Mucosa of descending colon (tissue), 3 donors: ENCODE measurements at regions not wholly inside any gene's neighbourhood (a gene's known extent, or its start where the extent isn't known, plus 50 kb on each side); places are given as distances from the start of the nearest gene placed in this dataset.

ENCODE experiments used
- ATAC-seq: fragments of 200-7000 bp; cut with Tn5 transposase; one replicate; pipeline ENCODE4 v1.9.1; 2020; ENCODE audit warnings: mild to moderate bottlenecking, moderate library complexity
- DNase-seq, 3 donors: peaks; one replicate each; pipeline ENCODE4 v3.0.0-alpha.2; 2020
- H3K36me3 ChIP-seq: fragments of 200-600 bp; one replicate; pipeline ENCODE4 v1.8.0; 2021; ENCODE audit warnings: low read depth, mild to moderate bottlenecking
- H3K4me1 ChIP-seq: fragments of 200-600 bp; one replicate; pipeline ENCODE4 v1.8.0; 2021; ENCODE audit warnings: low read depth, mild to moderate bottlenecking
- H3K4me3 ChIP-seq: fragments of 200-600 bp; one replicate; pipeline ENCODE4 v1.8.0; 2021; ENCODE audit warnings: mild to moderate bottlenecking
- H3K9me3 ChIP-seq: fragments of 200-600 bp; one replicate; pipeline ENCODE4 v1.8.0; 2021; ENCODE audit warnings: mild to moderate bottlenecking
- intact Hi-C, 2 donors: fragments of 100-400 bp; cut with DNase I in 1 of 2; cut with micrococcal nuclease in 1 of 2; formaldehyde crosslinking; loops; one replicate each; pipeline versions ENCODE4 v1.11.0 to v1.11.1; 2022; cut with DNase I, micrococcal nuclease
- TF ChIP-seq, protein P1 (sequence below): fragments of 200-600 bp; IDR thresholded peaks from one replicate; pipeline ENCODE4 v1.8.0; 2022; ENCODE audit warnings: antibody characterized with exemption, mild to moderate bottlenecking
- donor health status: DM: no; HTN: no; CAD: no; lungs with moderate emphysema.
- donor health status: DM: no; HTN: no; CAD: no.
- donor health status: DM: no; HTN: yes; CAD: no.

DNA sequence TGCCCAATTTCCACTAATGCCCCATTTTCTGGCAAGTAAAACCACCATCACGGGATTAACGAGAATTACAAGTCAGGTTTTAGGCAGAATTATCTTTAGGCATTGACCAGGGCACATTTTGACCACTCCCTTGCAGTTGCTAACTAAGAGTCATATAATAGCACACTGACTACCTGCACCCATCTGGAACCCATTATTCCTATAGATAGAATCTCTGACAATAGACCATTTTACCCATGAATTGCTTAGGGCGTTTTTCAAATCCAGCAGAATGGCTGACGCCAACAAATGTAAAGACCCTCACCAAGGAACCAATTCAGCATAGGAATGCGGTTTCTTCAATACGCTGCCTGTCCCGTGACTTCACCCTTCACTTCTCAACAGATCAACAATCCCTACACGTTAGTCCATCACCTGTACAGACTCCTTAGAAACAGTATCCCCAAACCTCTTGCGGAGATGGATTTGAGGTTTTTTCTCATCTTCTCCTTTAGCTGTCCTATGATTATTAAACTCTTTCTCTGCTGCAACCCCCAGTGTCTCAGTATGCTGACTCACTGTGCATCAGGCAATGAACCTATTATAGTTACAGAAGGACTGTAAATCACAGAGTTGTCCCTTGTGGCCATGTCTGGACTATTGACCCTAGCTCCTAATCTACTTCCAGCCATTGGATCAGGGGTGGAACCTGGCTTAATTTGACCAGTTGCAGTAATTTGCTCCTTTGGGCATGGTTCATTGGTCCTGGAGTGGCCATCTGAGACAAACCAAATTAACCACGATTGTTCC is 177.3 kb upstream of the PLXNC1 start:
- no peak overlapping the region for H3K4me3 ChIP-seq
- H3K4me1 ChIP-seq, result no peaks in the 10 kb centered on the region
- TF ChIP-seq, protein P1, sequence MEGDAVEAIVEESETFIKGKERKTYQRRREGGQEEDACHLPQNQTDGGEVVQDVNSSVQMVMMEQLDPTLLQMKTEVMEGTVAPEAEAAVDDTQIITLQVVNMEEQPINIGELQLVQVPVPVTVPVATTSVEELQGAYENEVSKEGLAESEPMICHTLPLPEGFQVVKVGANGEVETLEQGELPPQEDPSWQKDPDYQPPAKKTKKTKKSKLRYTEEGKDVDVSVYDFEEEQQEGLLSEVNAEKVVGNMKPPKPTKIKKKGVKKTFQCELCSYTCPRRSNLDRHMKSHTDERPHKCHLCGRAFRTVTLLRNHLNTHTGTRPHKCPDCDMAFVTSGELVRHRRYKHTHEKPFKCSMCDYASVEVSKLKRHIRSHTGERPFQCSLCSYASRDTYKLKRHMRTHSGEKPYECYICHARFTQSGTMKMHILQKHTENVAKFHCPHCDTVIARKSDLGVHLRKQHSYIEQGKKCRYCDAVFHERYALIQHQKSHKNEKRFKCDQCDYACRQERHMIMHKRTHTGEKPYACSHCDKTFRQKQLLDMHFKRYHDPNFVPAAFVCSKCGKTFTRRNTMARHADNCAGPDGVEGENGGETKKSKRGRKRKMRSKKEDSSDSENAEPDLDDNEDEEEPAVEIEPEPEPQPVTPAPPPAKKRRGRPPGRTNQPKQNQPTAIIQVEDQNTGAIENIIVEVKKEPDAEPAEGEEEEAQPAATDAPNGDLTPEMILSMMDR, result no peak
- no peaks in the 10 kb centered on the region for H3K36me3 ChIP-seq
- H3K9me3 ChIP-seq, result no peaks in the 10 kb centered on the region
- DNase-seq, result no peak
- peak; percentile 15 for ATAC-seq
- intact Hi-C loops, result no loop called here

DNA sequence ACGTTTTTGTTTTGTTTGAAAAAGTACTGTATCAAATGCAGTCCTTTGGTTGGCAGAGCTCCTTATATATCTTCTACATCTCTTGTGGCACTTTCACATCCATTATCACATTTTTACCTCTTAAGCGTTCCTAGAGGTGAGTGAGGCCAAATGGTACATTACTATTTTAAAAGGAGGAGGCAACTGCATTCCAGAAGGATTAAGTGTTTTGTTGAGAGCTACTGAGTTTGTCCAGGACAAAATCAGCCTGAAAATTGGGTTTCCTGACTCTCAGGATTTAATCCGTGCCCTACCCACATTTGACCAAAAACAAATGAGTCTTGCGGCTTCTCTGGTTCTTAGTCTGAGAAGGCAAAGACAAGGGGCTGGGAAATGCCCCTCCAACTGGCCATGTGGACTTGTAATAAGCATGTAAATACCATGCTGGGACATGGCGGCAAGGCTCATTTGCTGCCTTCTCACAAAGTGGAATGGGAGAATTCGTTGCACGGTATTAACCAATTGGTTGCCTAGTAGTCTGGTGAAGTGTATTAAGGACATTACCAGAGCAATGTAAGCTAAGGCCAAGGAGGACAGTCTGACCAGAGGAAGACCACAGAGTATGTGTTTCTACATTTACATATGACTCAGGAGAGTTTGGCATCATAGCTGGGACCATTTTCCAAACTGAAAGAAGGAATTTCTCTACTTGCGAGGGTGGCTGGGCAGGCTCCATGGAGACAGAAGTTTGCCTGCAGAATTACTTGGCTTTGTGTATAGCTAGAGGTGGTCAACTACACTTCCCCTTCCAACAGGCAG is 175.8 kb upstream of the PLXNC1 start:
- ATAC-seq (no peak), DNase-seq (no peak)
- intact Hi-C loops, result no loop called here
- no peaks in the 10 kb centered on the region for H3K4me1 ChIP-seq
- TF ChIP-seq, protein P1, result no peak
- H3K36me3 ChIP-seq, result no peaks in the 10 kb centered on the region
- no peaks in the 10 kb centered on the region for H3K9me3 ChIP-seq
- no peak overlapping the region for H3K4me3 ChIP-seq

DNA sequence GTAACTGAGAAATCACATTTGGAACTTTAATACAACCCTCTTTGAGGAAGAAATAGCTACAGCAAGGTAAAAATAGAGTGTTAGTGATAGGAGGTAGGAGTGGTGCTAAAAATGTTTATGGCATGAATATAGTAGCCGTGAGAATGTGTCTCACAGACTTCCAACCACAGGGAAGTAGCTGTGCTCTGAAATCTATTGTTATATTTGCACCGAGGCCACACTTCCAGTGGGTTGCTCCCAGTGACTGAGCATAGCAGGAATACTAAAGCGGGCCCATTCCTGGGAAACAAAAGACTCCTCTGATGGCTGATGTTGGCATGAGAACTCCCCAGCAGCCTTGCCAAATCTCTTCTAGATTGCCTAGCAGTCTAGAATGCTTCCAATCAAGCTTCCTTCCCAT is 174.1 kb upstream of the PLXNC1 start:
- ATAC-seq, result no peak
- H3K36me3 ChIP-seq, result no peaks in the 10 kb centered on the region
- no peak for DNase-seq
- peaks cover 2% of the 10 kb centered on the region for H3K4me1 ChIP-seq
- H3K4me3 ChIP-seq, result no peak overlapping the region
- H3K9me3 ChIP-seq, result no peaks in the 10 kb centered on the region
- TF ChIP-seq, protein P1, result no peak
- intact Hi-C loops, result no loop called here

DNA sequence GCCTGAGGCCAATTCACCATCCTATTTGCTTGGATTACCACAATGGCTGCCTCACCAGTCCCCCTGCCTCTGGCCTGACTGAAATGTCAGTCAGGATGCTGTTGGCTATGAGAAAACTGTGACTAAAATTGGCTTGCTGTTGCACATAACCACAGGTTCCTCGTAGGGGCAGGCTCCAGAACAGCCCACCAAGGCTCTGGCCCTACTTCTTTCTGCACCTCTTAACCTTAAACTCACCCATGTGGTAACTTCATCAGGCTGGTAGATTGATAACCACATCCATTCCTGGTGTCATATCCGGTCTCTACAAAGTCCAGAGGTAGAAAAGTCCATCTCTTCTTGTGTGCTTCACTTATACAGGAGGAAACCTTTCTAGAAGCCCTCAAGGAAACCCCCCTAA is 172.4 kb upstream of the PLXNC1 start:
- peaks cover 4% of the 10 kb centered on the region for H3K4me1 ChIP-seq
- ATAC-seq, result no peak
- intact Hi-C loops, result no loop called here
- H3K9me3 ChIP-seq, result no peaks in the 10 kb centered on the region
- TF ChIP-seq, protein P1, result no peak
- no peaks in the 10 kb centered on the region for H3K36me3 ChIP-seq
- no peak overlapping the region for H3K4me3 ChIP-seq
- DNase-seq, result no peak

DNA sequence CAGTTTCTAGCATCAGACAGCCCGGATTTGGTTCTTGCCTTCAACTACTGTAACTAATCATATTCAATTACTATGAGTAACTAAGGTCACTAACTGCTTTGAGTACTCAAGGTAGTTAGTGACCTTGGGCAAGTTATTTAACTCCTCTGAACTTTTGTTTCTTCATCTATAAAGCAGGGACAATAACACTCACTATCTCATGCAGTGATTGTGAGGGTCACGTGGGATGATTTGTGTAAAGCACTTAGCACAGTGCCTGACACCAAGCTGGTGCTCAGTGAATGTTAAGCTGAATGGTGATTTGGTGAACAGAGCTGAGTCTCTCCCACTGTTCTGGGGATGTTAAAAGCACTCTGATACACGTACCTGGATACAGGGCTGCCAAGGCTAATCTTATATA is 171.3 kb upstream of the PLXNC1 start:
- H3K4me1 ChIP-seq, result peaks cover 4% of the 10 kb centered on the region
- no peak for DNase-seq
- H3K36me3 ChIP-seq, result no peaks in the 10 kb centered on the region
- ATAC-seq, result peak; percentile 25
- no peaks in the 10 kb centered on the region for H3K9me3 ChIP-seq
- H3K4me3 ChIP-seq, result no peak overlapping the region
- intact Hi-C loops, result no loop called here
- TF ChIP-seq, protein P1, result no peak
